BLaER1 treated with 17β-estradiol and CSF1 and Interleukin-3, amounts not matched to agents 10 nM and 100 nM (cell line): ENCODE measurements at regions not wholly inside any gene's neighbourhood (a gene's known extent, or its start where the extent isn't known, plus 50 kb on each side); places are given as distances from the start of the nearest gene placed in this dataset.

Experiments used
- H3K27ac ChIP-seq, 11 experiments: shearing (Covaris generic); formaldehyde crosslinking; 2 replicates each; pipeline ENCODE4 v1.8.1; 2022
- H3K27me3 ChIP-seq, 11 experiments: shearing (Covaris generic); formaldehyde crosslinking; 2 replicates each; pipeline ENCODE4 v1.8.1; 2022
- H3K36me3 ChIP-seq, 11 experiments: shearing (Covaris generic); formaldehyde crosslinking; 2 replicates each; pipeline ENCODE4 v1.8.1; 2022
- H3K4me1 ChIP-seq, 10 experiments: shearing (Covaris generic); formaldehyde crosslinking; 2 replicates each; pipeline ENCODE4 v1.8.1; 2022
- H3K4me2 ChIP-seq, 11 experiments: shearing (Covaris generic); formaldehyde crosslinking; 2 replicates each; pipeline ENCODE4 v1.8.1; 2022
- H3K4me3 ChIP-seq, 10 experiments: shearing (Covaris generic); formaldehyde crosslinking; 2 replicates each; pipeline ENCODE4 v1.8.1; 2022
- H3K9ac ChIP-seq, 11 experiments: shearing (Covaris generic); formaldehyde crosslinking; 2 replicates each; pipeline ENCODE4 v1.8.1; 2022
- H3K9me3 ChIP-seq, 11 experiments: shearing (Covaris generic); formaldehyde crosslinking; replicated peaks in 1 of 11; 2 replicates each; pipeline ENCODE4 v1.8.1; 2022
- H4K20me1 ChIP-seq, 11 experiments: shearing (Covaris generic); formaldehyde crosslinking; 2 replicates each; pipeline ENCODE4 v1.8.1; 2022
- Cebpa-rat ChIP-seq, 11 experiments: shearing (Covaris generic); IDR thresholded peaks; 2 replicates each; pipeline ENCODE4 v1.8.1; 2022

- Histone ChIP-seq H3K27ac (no peak overlapping the region), H3K27me3 (no peaks in the 10 kb centered on the region), H3K4me1 (peaks cover 16 to 36% (median 24%) of the 10 kb centered on the region in 10 experiments), H3K4me2 (peak overlapping the region in 3 of 11 experiments; percentile 12 to 25 (median 22); a peak in 4 of 22 replicates), H3K9me3 (no peaks in the 10 kb centered on the region), H3K4me3 (no peak overlapping the region), H4K20me1 (no peaks in the 10 kb centered on the region), H3K9ac (no peak overlapping the region), H3K36me3 (no peaks in the 10 kb centered on the region)
- TF ChIP-seq Cebpa-rat (IDR thresholded peaks at IDR 0.05) = no peak
Observed at GRCh38 chr4:183828125-183828524, 77.0 kb upstream of the STOX2 start.

GRCh38 chr4:183828839-183829238 is 76.3 kb upstream of the STOX2 start:
- no peak for TF ChIP-seq Cebpa-rat (IDR thresholded peaks at IDR 0.05)
- no peak overlapping the region for H3K27ac ChIP-seq
- no peaks in the 10 kb centered on the region for H4K20me1 ChIP-seq
- no peak overlapping the region for H3K4me3 ChIP-seq
- 0 out of 22 replicates have a peak overlapping the region, but pooled peaks of 1 of the 11 experiments have one; percentile 25 for H3K4me2 ChIP-seq
- no peaks in the 10 kb centered on the region for H3K27me3 ChIP-seq
- H3K9ac ChIP-seq = no peak overlapping the region
- H3K36me3 ChIP-seq = no peaks in the 10 kb centered on the region
- no peaks in the 10 kb centered on the region for H3K9me3 ChIP-seq
- peaks cover 16 to 36% (median 24%) of the 10 kb centered on the region in 10 experiments for H3K4me1 ChIP-seq

DNA sequence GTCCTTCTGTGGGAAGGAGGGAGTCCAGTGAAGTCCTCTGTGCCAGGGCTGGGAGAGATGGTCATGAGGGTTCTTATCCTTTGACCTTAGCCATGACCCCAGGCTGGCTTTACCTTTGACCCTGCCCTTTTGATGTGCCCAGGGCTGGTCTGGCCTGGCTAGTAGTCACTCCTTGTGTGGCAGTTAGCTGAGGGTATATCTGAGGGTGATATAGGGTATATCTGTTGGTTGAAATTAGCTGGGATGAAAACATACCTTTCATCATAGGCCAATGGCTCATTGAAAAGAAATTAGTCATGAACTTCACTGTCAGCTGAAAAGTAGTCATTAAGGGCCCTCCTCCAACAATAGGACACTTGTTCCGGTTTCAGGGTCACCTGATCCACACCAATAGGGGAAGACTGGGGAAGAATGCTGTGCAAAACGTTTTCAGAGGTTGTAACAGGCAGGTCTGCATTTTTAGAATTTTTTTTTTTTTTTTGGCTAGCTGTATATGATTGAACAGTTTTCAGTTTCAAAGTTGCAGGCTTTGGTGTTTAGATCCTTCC is 74.6 kb upstream of the STOX2 start:
- no peaks in the 10 kb centered on the region for H3K36me3 ChIP-seq
- no peaks in the 10 kb centered on the region for H4K20me1 ChIP-seq
- TF ChIP-seq Cebpa-rat (IDR thresholded peaks at IDR 0.05) = no peak
- peak overlapping the region in 6 of 11 experiments; percentile 10 to 49 (median 42); a peak in 6 of 22 replicates for H3K27ac ChIP-seq
- no peaks in the 10 kb centered on the region for H3K9me3 ChIP-seq
- no peak overlapping the region for H3K4me3 ChIP-seq
- H3K4me1 ChIP-seq = peaks cover 16 to 36% (median 24%) of the 10 kb centered on the region in 10 experiments
- peak overlapping the region in 1 of 11 experiments; percentile 1; a peak in 1 of 22 replicates for H3K9ac ChIP-seq
- no peaks in the 10 kb centered on the region for H3K27me3 ChIP-seq
- H3K4me2 ChIP-seq = peak overlapping the region; percentile 55 to 71 (median 63); a peak in 16 of 22 replicates

DNA sequence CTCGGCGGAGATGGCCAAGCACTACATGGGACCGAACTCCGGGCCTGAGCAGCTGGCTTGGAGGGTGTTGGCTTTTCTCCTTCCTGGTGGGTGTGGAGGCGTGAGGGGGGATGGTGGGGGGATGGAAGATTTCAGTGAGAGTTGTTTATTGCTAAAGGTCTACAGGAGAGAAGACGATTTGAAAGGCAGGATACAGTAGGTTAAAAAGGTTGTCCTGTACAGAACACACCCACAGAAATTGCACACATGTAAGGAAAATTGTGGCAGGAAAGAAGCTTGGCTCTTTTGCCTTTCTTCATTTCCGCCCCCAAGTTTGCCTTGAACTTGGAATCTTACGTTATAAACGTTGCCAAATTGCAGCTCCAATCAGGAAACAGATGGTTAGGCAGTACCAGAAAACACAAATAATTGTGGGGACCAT is 74.1 kb upstream of the STOX2 start:
- Histone ChIP-seq H3K36me3 (no peaks in the 10 kb centered on the region), H3K4me3 (no peak overlapping the region), H3K27me3 (no peaks in the 10 kb centered on the region), H4K20me1 (no peaks in the 10 kb centered on the region), H3K4me2 (peak overlapping the region; percentile 55 to 71 (median 63)), H3K4me1 (peaks cover 16 to 36% (median 24%) of the 10 kb centered on the region in 10 experiments), H3K27ac (peak overlapping the region in 6 of 11 experiments; percentile 10 to 49 (median 42); a peak in 5 of 22 replicates), H3K9me3 (no peaks in the 10 kb centered on the region), H3K9ac (0 out of 22 replicates have a peak overlapping the region, but pooled peaks of 1 of the 11 experiments have one; percentile 1)
- peak in 2 of 11 experiments; percentile 11 to 29; a peak in 2 of 22 replicates for TF ChIP-seq Cebpa-rat (IDR thresholded peaks at IDR 0.05)

DNA sequence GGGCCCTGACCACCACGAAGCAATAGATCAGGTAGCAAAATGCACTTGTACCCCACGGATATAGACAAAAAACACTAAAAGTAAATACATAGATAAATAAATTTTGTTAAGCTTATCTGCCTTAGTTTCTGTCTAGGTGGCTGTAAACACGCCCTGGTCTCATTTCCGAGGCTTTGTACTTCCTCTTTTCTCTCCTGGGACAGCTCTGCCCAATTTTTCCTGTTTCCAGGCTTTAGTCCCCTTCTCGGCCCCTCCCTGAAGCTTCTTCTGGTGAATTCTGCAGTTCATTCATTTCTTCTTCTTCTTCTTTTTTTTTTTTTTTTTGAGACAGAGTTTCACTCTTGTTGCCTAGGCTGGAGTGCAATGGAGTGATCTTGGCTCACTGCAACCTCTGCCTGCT is 73.4 kb upstream of the STOX2 start:
- Histone ChIP-seq H3K4me2 (peak overlapping the region; percentile 55 to 71 (median 63)), H3K4me1 (peaks cover 16 to 36% (median 24%) of the 10 kb centered on the region in 10 experiments), H3K9ac (peak overlapping the region in 1 of 11 experiments; percentile 47; a peak in 1 of 22 replicates), H4K20me1 (no peaks in the 10 kb centered on the region), H3K9me3 (no peaks in the 10 kb centered on the region), H3K4me3 (no peak overlapping the region), H3K27ac (peak overlapping the region in 4 of 11 experiments; percentile 36 to 49 (median 46); a peak in 7 of 22 replicates), H3K36me3 (no peaks in the 10 kb centered on the region), H3K27me3 (no peaks in the 10 kb centered on the region)
- no peak for TF ChIP-seq Cebpa-rat (IDR thresholded peaks at IDR 0.05)

DNA sequence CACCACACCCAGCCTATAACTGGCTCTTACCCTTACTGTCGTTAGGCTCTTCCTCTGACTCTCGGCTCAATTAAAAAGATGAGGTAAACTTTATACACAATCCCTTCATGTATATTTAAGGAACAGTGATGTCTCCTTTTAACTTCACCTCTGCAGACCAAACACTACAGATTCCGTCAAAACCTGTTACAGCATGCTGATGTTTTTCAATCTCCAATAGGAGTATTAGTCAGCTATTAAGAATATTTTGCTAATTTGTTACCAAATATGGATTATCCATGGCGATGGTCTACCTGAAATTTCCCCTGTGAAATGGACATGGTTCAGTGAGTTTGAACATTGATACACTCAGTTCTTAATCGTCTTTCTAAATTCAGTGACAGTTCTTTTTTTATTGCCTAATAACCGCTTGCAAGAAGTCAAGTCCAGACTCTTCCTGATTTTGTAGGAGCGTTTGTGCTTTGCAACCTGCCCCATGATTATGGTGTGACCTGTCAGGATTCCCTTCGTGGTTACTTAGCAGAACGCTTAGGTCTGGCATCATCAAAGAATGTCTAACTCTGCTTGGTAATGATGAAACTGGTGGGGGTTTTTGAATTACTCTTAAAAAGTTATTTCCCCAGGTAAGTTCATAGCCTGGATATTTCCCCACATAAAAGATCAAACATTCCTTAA is 72.2 kb upstream of the STOX2 start:
- peak overlapping the region in 1 of 11 experiments; percentile 57; a peak in 1 of 22 replicates for H3K4me2 ChIP-seq
- H3K9ac ChIP-seq = no peak overlapping the region
- H3K27me3 ChIP-seq = no peaks in the 10 kb centered on the region
- no peak for TF ChIP-seq Cebpa-rat (IDR thresholded peaks at IDR 0.05)
- no peak overlapping the region for H3K4me3 ChIP-seq
- H3K27ac ChIP-seq = no peak overlapping the region
- H3K4me1 ChIP-seq = peaks cover 16 to 35% (median 24%) of the 10 kb centered on the region in 10 experiments
- H3K36me3 ChIP-seq = no peaks in the 10 kb centered on the region
- no peaks in the 10 kb centered on the region for H3K9me3 ChIP-seq
- no peaks in the 10 kb centered on the region for H4K20me1 ChIP-seq

DNA sequence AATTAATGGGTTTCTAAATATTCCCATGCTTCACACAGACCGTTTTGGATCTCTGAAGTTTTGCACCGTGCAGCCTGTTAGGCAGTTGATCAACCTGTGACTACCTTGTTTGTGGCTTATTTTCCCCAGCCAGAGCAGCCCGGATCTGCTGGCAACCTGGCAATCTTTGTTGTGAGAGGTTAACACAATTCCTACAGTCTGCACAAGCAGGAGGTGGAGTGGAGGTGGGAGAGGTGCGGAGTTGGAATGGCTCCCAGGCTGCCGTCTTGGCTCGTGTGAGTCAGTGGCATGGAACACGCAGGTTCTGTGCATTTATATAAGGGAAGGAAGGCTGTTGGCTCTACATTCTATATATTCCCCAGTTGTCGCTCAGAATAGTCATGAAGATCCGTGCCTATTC is 70.9 kb upstream of the STOX2 start:
- no peaks in the 10 kb centered on the region for H4K20me1 ChIP-seq
- peaks cover 16 to 29% (median 21%) of the 10 kb centered on the region in 10 experiments for H3K4me1 ChIP-seq
- H3K27ac ChIP-seq = no peak overlapping the region
- no peak for TF ChIP-seq Cebpa-rat (IDR thresholded peaks at IDR 0.05)
- no peaks in the 10 kb centered on the region for H3K36me3 ChIP-seq
- no peaks in the 10 kb centered on the region for H3K27me3 ChIP-seq
- H3K4me3 ChIP-seq = no peak overlapping the region
- H3K4me2 ChIP-seq = no peak overlapping the region
- H3K9ac ChIP-seq = no peak overlapping the region
- no peaks in the 10 kb centered on the region for H3K9me3 ChIP-seq

DNA sequence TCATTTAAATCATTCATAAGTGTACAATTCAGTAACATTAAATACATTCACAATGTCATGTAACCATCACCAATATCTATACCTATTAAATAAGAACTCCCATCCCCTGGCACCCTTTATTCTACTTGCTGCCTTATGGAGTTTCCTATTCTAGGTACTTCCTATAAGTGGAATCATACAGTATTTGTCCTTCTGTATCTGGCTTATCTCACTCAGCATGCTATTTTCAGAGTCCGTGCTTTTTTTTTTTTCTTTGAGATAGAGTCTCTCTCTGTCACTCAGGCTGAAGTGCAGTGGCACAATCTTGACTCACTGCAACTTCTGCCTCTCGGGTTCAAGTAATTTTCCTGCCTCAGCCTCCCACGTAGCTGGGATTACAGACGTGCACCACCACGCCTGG is 67.9 kb upstream of the STOX2 start:
- H3K9me3 ChIP-seq = no peaks in the 10 kb centered on the region
- no peak overlapping the region for H3K4me3 ChIP-seq
- H3K27me3 ChIP-seq = no peaks in the 10 kb centered on the region
- TF ChIP-seq Cebpa-rat (IDR thresholded peaks at IDR 0.05) = no peak
- H3K4me1 ChIP-seq = peaks cover under 1 to 10% (median 3%) of the 10 kb centered on the region in 10 experiments; a peak in 16 of 20 replicates
- no peak overlapping the region for H3K9ac ChIP-seq
- no peak overlapping the region for H3K27ac ChIP-seq
- no peaks in the 10 kb centered on the region for H3K36me3 ChIP-seq
- H3K4me2 ChIP-seq = no peak overlapping the region
- H4K20me1 ChIP-seq = no peaks in the 10 kb centered on the region

DNA sequence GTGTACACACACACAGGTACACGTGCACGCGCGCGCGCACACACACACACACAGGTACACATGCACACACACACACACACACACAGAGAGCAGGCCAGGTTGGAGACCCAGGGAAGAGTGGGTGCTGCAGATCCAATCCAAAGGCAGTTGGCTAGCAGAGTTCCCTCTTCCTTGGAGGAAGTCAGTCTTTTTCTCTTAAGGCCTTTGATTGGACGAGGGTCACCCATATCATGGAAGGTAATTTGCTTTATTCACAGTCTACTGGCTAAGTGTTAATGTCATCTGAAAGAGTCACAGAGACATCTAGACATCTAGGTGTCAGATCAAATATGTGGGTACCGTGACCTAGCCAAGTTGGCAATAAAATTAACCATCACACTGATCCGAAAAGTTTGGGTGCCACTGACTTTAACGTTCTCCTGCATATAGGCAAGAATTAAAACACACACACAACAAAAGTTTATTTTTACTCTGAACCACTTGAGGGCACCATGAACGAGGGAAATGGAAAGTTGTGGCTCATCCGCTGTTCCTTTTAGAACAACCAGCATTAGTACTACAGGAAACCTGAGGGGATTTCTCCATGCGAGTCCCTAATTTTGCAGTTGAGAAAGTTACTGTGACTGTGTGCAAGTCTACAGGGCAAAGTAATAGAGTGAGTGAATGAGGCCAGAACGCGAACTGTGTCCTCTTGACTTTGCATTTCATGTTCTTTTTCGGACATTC is 66.0 kb upstream of the STOX2 start:
- no peak overlapping the region for H3K9ac ChIP-seq
- H3K36me3 ChIP-seq = no peaks in the 10 kb centered on the region
- no peak for TF ChIP-seq Cebpa-rat (IDR thresholded peaks at IDR 0.05)
- no peaks in the 10 kb centered on the region for H3K27me3 ChIP-seq
- H3K4me1 ChIP-seq = no peaks in the 10 kb centered on the region
- no peak overlapping the region for H3K4me3 ChIP-seq
- no peak overlapping the region for H3K27ac ChIP-seq
- H4K20me1 ChIP-seq = no peaks in the 10 kb centered on the region
- no peak overlapping the region for H3K4me2 ChIP-seq
- H3K9me3 ChIP-seq = no peaks in the 10 kb centered on the region
